ENCODE measurements at regions not wholly inside any gene's neighbourhood (a gene's known extent, or its start where the extent isn't known, plus 50 kb on each side); places are given as distances from the start of the nearest gene placed in this dataset.
"Not testable (repeated sequence)": the region's sequence is repeated elsewhere in the genome, so short reads cannot be mapped to it uniquely, and the experiment has no call there.

DNA sequence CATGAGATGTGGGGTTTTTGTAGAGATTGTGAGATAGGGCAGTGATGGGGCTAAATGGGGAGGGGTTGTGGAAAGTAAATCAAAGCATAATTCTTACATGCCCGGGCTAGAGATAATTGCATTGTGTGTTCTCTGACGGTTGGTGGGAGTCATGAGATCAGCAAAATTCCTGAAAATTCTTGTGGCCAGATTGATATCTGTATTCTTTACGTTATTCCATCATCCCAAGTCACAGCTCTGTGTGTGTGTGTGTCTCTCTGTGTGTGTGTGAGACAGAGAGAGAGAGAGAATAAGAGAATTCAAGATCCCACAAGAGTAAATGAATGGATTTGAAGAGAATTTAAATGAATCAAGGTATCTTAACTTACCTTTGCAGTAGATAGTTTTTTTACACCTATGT, 138.6 kb upstream of the ARHGAP20 start:
- TF ChIP-seq, protein P1, sequence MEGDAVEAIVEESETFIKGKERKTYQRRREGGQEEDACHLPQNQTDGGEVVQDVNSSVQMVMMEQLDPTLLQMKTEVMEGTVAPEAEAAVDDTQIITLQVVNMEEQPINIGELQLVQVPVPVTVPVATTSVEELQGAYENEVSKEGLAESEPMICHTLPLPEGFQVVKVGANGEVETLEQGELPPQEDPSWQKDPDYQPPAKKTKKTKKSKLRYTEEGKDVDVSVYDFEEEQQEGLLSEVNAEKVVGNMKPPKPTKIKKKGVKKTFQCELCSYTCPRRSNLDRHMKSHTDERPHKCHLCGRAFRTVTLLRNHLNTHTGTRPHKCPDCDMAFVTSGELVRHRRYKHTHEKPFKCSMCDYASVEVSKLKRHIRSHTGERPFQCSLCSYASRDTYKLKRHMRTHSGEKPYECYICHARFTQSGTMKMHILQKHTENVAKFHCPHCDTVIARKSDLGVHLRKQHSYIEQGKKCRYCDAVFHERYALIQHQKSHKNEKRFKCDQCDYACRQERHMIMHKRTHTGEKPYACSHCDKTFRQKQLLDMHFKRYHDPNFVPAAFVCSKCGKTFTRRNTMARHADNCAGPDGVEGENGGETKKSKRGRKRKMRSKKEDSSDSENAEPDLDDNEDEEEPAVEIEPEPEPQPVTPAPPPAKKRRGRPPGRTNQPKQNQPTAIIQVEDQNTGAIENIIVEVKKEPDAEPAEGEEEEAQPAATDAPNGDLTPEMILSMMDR (IDR thresholded peaks at IDR 0.05; ENCODE audit: insufficient read depth, low read length, severe bottlenecking) = no peak
- Histone ChIP-seq H3K36me3 (ENCODE audit: control insufficient read depth, insufficient read depth, low read length) (no peaks in the 10 kb centered on the region), H3K4me3 (ENCODE audit: low read depth, low read length) (no peak overlapping the region), H3K27me3 (ENCODE audit: control insufficient read depth, insufficient read depth, low read length) (peaks cover 2% of the 10 kb centered on the region)
- no peak for FAIRE-seq
- no peak for DNase-seq (ENCODE audit: low read depth)

DNA sequence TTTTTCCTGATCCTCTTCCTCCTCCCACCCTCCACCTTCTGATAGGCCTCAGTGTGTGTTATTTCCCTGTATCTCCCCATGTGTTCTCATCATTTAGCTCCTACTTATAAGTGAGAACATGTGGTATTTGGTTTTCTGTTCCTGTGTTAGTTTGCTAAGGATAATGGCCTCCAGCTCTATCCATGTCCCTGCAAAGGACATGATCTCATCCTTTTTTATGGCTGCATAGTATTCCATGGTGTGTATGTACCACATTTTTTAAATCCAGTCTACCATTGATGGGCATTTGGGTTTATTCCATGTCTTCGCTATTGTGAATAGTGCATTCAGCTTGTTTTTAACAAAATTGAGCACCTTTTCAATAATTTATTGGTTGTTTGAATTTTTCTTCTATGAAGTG, 130.8 kb upstream of the ARHGAP20 start:
- H3K27me3 ChIP-seq (ENCODE audit: control insufficient read depth, insufficient read depth, low read length); DNase-seq (ENCODE audit: low read depth); H3K4me3 ChIP-seq (ENCODE audit: low read depth, low read length); H3K36me3 ChIP-seq (ENCODE audit: control insufficient read depth, insufficient read depth, low read length); FAIRE-seq: not testable (repeated sequence)

DNA sequence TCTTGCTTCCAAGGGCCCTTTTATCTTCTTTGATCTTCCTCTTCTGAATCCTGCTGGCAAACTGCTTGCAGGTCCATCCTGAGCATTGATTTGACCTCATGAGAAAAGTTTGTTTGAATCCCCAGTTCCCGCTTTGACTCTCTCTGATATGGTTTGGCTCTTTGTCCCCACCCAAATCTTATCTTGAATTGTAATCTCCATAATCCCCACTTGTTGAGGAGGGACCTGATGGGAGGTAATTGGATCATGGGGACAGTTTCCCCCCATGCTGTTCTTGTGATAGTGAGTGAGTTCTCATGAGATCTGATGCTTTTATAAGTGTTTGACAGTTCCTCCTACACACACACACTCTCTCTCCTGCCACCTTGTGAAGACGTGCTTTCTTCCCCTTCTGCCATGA, 126.6 kb upstream of the ARHGAP20 start:
- FAIRE-seq (no peak), DNase-seq (ENCODE audit: low read depth) (no peak)
- TF ChIP-seq, protein P1 (IDR thresholded peaks at IDR 0.05; ENCODE audit: insufficient read depth, low read length, severe bottlenecking) = no peak
- no peak overlapping the region for H3K4me3 ChIP-seq (ENCODE audit: low read depth, low read length)
- H3K27me3 ChIP-seq (ENCODE audit: control insufficient read depth, insufficient read depth, low read length) = no peaks in the 10 kb centered on the region
- no peaks in the 10 kb centered on the region for H3K36me3 ChIP-seq (ENCODE audit: control insufficient read depth, insufficient read depth, low read length)

DNA sequence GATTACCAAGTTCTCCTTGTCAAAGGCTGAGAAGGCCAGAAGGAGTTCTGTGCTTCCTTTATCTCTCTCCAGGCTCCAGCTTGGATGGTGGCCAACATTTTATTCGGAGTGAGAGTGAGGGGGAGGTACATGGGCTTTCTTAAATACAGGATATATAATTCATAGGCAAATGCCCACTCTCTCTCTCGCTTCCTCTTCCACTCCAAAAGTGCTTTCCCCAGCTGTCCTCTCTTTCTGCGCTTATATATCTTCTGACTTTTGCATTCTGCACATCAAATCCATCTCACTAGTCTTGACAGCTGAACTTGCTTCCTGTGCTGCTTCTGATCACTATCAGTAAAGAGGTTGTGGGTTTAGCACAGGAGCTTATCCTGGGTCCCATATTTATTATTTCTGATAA, 125.4 kb upstream of the ARHGAP20 start:
- FAIRE-seq = no peak

DNA sequence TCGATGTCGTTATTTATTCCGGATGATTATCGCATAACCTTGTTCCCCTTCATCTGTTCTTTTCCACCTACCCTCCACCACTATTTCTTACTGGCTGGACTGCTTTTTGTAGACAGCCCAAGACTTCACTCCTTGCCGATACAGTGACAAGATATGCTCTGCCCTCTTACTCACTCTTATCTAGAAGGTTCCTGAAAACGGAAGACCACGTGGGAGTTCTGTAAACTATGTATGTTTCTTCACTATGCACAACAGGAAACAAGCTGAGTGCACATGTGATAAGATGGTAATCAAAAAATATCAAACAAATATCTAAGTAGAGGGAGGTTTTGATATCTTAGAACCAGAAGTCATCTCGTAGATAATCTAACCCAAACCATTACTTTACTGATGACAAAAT, 122.9 kb upstream of the ARHGAP20 start:
- TF ChIP-seq, protein P1 (IDR thresholded peaks at IDR 0.05; ENCODE audit: insufficient read depth, low read length, severe bottlenecking) = no peak

More for the DNA sequence above, 125.4 kb upstream of the ARHGAP20 start:
- no peaks in the 10 kb centered on the region for H3K36me3 ChIP-seq (ENCODE audit: control insufficient read depth, insufficient read depth, low read length)
- H3K27me3 ChIP-seq (ENCODE audit: control insufficient read depth, insufficient read depth, low read length) = no peaks in the 10 kb centered on the region
- no peak for DNase-seq (ENCODE audit: low read depth)
- no peak overlapping the region for H3K4me3 ChIP-seq (ENCODE audit: low read depth, low read length)
- TF ChIP-seq, protein P1 (IDR thresholded peaks at IDR 0.05; ENCODE audit: insufficient read depth, low read length, severe bottlenecking) = no peak

DNA sequence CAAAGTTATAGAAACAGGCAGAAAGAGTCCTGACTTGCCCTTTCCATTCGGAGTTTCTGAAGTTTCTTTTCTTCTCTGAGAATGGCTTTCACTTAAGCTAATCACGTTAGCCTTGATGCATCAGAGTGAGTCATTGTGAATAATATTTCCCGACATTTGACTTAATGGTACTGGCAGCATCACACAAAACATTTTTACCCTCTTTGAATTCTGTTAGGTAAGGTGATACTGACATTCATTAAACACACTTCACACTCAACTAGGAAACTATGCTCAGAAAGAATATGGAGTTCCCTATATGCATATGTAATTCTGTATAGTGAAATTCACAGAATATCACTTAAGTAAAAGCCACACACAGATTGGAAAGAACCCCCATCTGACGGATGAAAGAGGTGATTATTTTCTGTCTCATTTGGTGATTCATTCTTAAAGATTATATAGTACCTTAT, 120.8 kb upstream of the ARHGAP20 start:
- peak; percentile 97 for DNase-seq (ENCODE audit: low read depth)

More for the DNA sequence above, 122.9 kb upstream of the ARHGAP20 start:
- Histone ChIP-seq H3K4me3 (ENCODE audit: low read depth, low read length) (no peak overlapping the region), H3K36me3 (ENCODE audit: control insufficient read depth, insufficient read depth, low read length) (no peaks in the 10 kb centered on the region), H3K27me3 (ENCODE audit: control insufficient read depth, insufficient read depth, low read length) (no peaks in the 10 kb centered on the region)
- no peak for DNase-seq (ENCODE audit: low read depth)
- FAIRE-seq = no peak

More for the DNA sequence above, 120.8 kb upstream of the ARHGAP20 start:
- peak; percentile 23 for FAIRE-seq
- H3K27me3 ChIP-seq (ENCODE audit: control insufficient read depth, insufficient read depth, low read length) = no peaks in the 10 kb centered on the region
- no peak overlapping the region for H3K4me3 ChIP-seq (ENCODE audit: low read depth, low read length)
- TF ChIP-seq, protein P1 (IDR thresholded peaks at IDR 0.05; ENCODE audit: insufficient read depth, low read length, severe bottlenecking) = no peak
- H3K36me3 ChIP-seq (ENCODE audit: control insufficient read depth, insufficient read depth, low read length) = no peaks in the 10 kb centered on the region

Data from bronchial epithelial cell (primary cell).